GM12865 (cell line): ENCODE measurements at regions not wholly inside any gene's neighbourhood (a gene's known extent, or its start where the extent isn't known, plus 50 kb on each side); places are given as distances from the start of the nearest gene placed in this dataset.
"Not testable (repeated sequence)": the region's sequence is repeated elsewhere in the genome, so short reads cannot be mapped to it uniquely, and the experiment has no call there.

Experiments used
- DNase-seq: peaks from one replicate; pipeline ENCODE4 v3.0.0; 2010; ENCODE audit warnings: low read depth
- H3K4me3 ChIP-seq: 2 replicates; pipeline ENCODE4 v1.5.1; 2011; ENCODE audit warnings: mild to moderate bottlenecking, low read depth, low read length, control low read depth
- TF ChIP-seq, protein P1 (sequence below): IDR thresholded peaks from 2 replicates; pipeline ENCODE4 v1.5.1; 2011; ENCODE audit warnings: low read length, control low read depth, low read depth, inconsistent platforms; ENCODE audit not compliant: insufficient read depth; ENCODE audit errors: missing control alignments

DNA sequence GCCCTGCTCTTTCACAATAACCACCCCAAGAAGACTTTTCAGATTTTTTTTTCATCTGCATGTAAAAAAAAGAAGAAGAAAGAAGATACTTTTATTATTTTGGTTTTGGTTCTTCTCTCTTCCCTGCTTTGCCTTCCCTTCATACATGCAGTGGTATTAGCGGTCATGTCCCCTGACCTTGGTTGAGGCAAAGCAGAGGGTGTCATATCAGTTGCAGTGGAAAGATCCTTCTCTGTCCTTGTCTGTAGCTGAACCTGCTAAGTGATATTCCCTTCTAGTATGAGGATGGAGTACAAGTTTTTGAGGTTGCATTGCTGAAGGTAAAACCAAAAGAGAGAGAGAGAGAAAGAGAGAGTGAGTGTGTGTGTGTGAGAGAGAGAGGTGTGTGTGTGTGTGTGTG, 345.7 kb downstream of the UTRN start:
- no peak for DNase-seq
- TF ChIP-seq, protein P1, sequence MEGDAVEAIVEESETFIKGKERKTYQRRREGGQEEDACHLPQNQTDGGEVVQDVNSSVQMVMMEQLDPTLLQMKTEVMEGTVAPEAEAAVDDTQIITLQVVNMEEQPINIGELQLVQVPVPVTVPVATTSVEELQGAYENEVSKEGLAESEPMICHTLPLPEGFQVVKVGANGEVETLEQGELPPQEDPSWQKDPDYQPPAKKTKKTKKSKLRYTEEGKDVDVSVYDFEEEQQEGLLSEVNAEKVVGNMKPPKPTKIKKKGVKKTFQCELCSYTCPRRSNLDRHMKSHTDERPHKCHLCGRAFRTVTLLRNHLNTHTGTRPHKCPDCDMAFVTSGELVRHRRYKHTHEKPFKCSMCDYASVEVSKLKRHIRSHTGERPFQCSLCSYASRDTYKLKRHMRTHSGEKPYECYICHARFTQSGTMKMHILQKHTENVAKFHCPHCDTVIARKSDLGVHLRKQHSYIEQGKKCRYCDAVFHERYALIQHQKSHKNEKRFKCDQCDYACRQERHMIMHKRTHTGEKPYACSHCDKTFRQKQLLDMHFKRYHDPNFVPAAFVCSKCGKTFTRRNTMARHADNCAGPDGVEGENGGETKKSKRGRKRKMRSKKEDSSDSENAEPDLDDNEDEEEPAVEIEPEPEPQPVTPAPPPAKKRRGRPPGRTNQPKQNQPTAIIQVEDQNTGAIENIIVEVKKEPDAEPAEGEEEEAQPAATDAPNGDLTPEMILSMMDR = no peak
- H3K4me3 ChIP-seq = no peak overlapping the region

DNA sequence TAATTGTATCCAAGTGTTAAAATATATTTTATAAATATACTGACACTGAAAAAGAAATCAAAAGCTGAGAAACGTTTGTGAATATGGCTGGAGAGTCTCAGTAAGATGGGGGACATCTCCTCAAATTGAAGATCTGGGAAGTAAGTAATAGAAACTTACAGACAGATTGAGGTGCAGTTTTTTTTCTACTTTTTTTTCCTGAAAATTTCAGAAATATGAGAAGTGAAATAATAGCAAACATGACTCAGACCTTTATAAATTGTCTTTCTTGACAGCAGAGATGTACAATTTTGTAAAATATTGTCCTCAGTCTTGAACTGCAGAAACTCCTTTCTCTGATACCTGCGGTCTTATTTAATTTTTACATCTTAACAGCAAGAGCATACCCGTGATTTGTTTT, 347.1 kb downstream of the UTRN start:
- DNase-seq = no peak
- no peak overlapping the region for H3K4me3 ChIP-seq
- TF ChIP-seq, protein P1 = no peak

DNA sequence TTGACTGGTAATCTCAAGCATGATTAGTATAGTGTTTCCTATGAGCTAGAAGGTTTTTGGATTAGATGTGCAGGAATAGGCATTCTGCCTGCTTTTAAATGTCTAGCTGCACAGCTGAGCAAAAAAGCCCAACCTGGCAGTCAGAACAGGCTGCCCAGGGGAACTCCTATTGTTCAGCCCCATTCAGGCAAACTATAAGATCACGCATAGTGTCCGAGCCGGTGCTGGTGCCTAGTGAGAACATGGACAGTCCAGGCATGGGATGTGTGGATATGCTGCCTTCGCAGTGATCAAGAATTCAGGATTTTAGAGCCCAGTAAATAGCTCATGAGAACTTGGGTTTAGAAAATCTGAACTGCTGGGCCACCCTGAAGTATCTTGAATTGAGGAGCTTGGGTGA, 348.8 kb downstream of the UTRN start:
- H3K4me3 ChIP-seq = no peak overlapping the region
- no peak for DNase-seq
- TF ChIP-seq, protein P1 = no peak

DNA sequence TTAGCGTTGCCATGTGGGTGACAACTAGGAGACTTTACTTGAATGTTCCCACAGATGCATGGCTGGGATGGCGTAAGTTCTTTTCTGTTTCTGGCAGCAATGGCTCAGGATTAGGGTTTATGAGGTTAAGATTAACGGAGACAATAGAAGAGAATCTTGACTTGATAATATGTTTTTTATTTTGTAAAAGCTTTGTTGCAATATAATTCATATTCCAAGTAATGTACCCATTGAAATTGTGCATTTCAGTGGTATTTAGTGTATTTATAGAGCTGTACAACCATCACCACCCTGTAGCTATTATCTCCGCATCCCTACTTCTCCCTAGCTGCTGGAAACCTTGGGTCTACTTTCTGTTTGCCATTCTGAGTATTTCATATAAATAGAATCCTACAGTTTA, 349.2 kb downstream of the UTRN start:
- no peak for DNase-seq
- TF ChIP-seq, protein P1 = no peak
- no peak overlapping the region for H3K4me3 ChIP-seq

DNA sequence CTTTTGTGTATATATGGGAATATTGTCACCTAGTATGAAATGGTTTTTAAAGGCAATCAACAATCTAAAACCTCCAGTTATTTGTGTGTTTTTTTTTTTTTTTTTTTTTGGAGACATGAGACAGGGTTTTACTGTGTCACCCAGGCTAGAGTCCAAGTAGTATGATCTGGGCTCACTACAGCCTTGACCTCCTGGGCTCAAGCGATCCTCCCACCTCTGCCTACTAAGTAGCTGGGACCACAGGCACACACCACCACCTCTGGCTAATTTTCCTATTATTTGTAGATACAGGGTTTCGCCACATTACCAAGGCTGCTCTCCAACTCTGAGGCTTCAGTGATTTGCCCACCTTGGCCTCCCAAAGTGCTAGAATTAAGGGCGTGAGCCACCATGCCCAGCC, 349.9 kb downstream of the UTRN start:
- no peak overlapping the region for H3K4me3 ChIP-seq
- no peak for DNase-seq
- TF ChIP-seq, protein P1 = no peak

DNA sequence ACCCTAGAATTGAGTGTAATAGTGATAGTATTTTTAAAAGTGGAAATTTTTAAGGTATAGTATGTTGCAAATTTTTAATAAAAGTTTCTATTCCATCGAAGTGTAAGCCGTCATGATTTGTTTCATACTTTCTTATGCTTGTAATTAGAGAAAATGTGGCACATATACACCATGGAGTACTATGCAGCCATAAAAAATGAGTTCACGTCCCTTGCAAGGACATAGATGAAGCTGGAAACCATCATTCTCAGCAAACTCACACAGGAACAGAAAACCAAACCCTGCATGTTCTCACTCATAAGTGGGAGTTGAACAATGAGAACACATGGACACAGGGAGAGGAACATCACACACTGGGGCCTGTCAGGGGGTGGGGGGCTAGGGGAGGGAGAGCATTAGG, 350.9 kb downstream of the UTRN start:
- DNase-seq = not testable (repeated sequence)

DNA sequence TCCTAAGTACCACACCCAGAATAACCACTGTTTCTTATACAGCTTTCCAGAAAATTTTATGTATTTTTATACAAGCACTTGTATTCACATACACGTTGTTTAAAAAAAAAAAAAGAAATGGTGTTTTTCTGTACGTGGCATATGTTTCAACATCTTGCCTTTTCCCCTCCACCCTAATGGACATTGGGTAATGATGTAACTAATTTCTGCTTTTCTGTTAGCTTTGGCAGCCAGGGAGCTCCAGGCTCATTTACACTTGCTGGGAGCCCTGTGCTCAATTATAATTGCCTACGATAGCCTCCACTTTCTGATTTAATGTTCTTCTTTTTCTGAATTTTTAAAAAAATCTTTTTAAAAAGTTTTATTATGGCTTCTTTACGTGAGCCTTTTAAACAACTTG, 352.4 kb downstream of the UTRN start:
- TF ChIP-seq, protein P1 = no peak
- no peak overlapping the region for H3K4me3 ChIP-seq
- DNase-seq = no peak

More for the DNA sequence above, 350.9 kb downstream of the UTRN start:
- not testable (repeated sequence) for H3K4me3 ChIP-seq
